ENCODE measurements at regions not wholly inside any gene's neighbourhood (a gene's known extent, or its start where the extent isn't known, plus 50 kb on each side); places are given as distances from the start of the nearest gene placed in this dataset.
"Not testable (repeated sequence)": the region's sequence is repeated elsewhere in the genome, so short reads cannot be mapped to it uniquely, and the experiment has no call there.

- TF ChIP-seq EZH2phosphoT487 (IDR thresholded peaks at IDR 0.05; ENCODE audit: insufficient read depth, low read depth) (no peak), EZH2 (IDR thresholded peaks at IDR 0.05; ENCODE audit: insufficient read depth, poor library complexity, severe bottlenecking) (no peak)
- 54 to 67% methylated on average over 9 of the region's 9 CpGs for WGBS, 2 experiments (ENCODE audit: low coverage in 1 of 2, low lambda C conversion rate in 2 of 2, missing lambda C conversion rate in 2 of 2)
- in situ Hi-C loops (cut with MboI): no loop called here
These were observed 289.2 kb downstream of the KLF13 start for GRCh38 chr15:31615643-31616415.

GRCh38 chr15:31623297-31623696 lies 296.7 kb downstream of the KLF13 start:
- in situ Hi-C loops (cut with MboI); H3K9me3 ChIP-seq (ENCODE audit: low read depth); H3K4me3 ChIP-seq; H3K4me1 ChIP-seq (ENCODE audit: insufficient read depth); H3K9ac ChIP-seq; DNase-seq; H3K79me2 ChIP-seq (ENCODE audit: insufficient read depth); H2AFZ ChIP-seq; H4K20me1 ChIP-seq (ENCODE audit: insufficient read depth); H3K27ac ChIP-seq; H3K36me3 ChIP-seq (ENCODE audit: low read depth); H3F3A ChIP-seq (ENCODE audit: insufficient read depth); H3K9me2 ChIP-seq (ENCODE audit: insufficient read depth); H3K27me3 ChIP-seq (replicated peaks; ENCODE audit: insufficient read depth); H3K4me2 ChIP-seq (ENCODE audit: unreplicated experiment): not testable (repeated sequence)
- WGBS, 2 experiments (ENCODE audit: low coverage in 1 of 2, low lambda C conversion rate in 2 of 2, missing lambda C conversion rate in 2 of 2): 36 to 52% methylated on average over 11 of the region's 11 CpGs

More at GRCh38 chr15:31615643-31616415, 289.2 kb downstream of the KLF13 start:
- no peak for DNase-seq
- Histone ChIP-seq H4K20me1 (ENCODE audit: insufficient read depth) (no peaks in the 10 kb centered on the region), H3K4me1 (ENCODE audit: insufficient read depth) (no peaks in the 10 kb centered on the region), H3K27ac (no peak overlapping the region), H3K4me2 (ENCODE audit: unreplicated experiment) (no peak overlapping the region), H2AFZ (no peak overlapping the region), H3K9me2 (ENCODE audit: insufficient read depth) (no peaks in the 10 kb centered on the region), H3K27me3 (replicated peaks; ENCODE audit: insufficient read depth) (no peaks in the 10 kb centered on the region), H3F3A (ENCODE audit: insufficient read depth) (no peaks in the 10 kb centered on the region), H3K9ac (no peak overlapping the region), H3K9me3 (ENCODE audit: low read depth) (no peaks in the 10 kb centered on the region), H3K79me2 (ENCODE audit: insufficient read depth) (no peaks in the 10 kb centered on the region), H3K36me3 (ENCODE audit: low read depth) (no peaks in the 10 kb centered on the region), H3K4me3 (no peak overlapping the region)

- H3K27ac ChIP-seq; H2AFZ ChIP-seq; H3F3A ChIP-seq (ENCODE audit: insufficient read depth); H3K36me3 ChIP-seq (ENCODE audit: low read depth); DNase-seq; H3K27me3 ChIP-seq (replicated peaks; ENCODE audit: insufficient read depth); H3K9ac ChIP-seq; H3K79me2 ChIP-seq (ENCODE audit: insufficient read depth); H3K4me1 ChIP-seq (ENCODE audit: insufficient read depth); H3K9me2 ChIP-seq (ENCODE audit: insufficient read depth); H3K4me3 ChIP-seq; in situ Hi-C loops (cut with MboI); H3K4me2 ChIP-seq (ENCODE audit: unreplicated experiment); H3K9me3 ChIP-seq (ENCODE audit: low read depth); H4K20me1 ChIP-seq (ENCODE audit: insufficient read depth): not testable (repeated sequence)
- 0% methylated on average over 1 of the region's 1 CpG for WGBS, 2 experiments (ENCODE audit: low coverage in 1 of 2, low lambda C conversion rate in 2 of 2, missing lambda C conversion rate in 2 of 2)
These were observed 297.5 kb downstream of the KLF13 start for GRCh38 chr15:31624115-31624514.

- H2AFZ ChIP-seq; H3K4me1 ChIP-seq (ENCODE audit: insufficient read depth); H3F3A ChIP-seq (ENCODE audit: insufficient read depth); H3K27ac ChIP-seq; H3K79me2 ChIP-seq (ENCODE audit: insufficient read depth); DNase-seq; H3K4me2 ChIP-seq (ENCODE audit: unreplicated experiment); H3K9ac ChIP-seq; H3K9me3 ChIP-seq (ENCODE audit: low read depth); H3K9me2 ChIP-seq (ENCODE audit: insufficient read depth); in situ Hi-C loops (cut with MboI); H3K36me3 ChIP-seq (ENCODE audit: low read depth); H3K4me3 ChIP-seq; H4K20me1 ChIP-seq (ENCODE audit: insufficient read depth); H3K27me3 ChIP-seq (replicated peaks; ENCODE audit: insufficient read depth): not testable (repeated sequence)
- WGBS, 2 experiments (ENCODE audit: low coverage in 1 of 2, low lambda C conversion rate in 2 of 2, missing lambda C conversion rate in 2 of 2): 45 to 50% methylated on average over 6 of the region's 6 CpGs
These were observed 309.1 kb downstream of the KLF13 start for GRCh38 chr15:31635715-31636114.

- H3K9ac ChIP-seq; H3K9me2 ChIP-seq (ENCODE audit: insufficient read depth); H3K36me3 ChIP-seq (ENCODE audit: low read depth); H2AFZ ChIP-seq; DNase-seq; H3K4me1 ChIP-seq (ENCODE audit: insufficient read depth); in situ Hi-C loops (cut with MboI); H3K4me2 ChIP-seq (ENCODE audit: unreplicated experiment); H3K27ac ChIP-seq; H3F3A ChIP-seq (ENCODE audit: insufficient read depth); H3K4me3 ChIP-seq; H3K79me2 ChIP-seq (ENCODE audit: insufficient read depth); H4K20me1 ChIP-seq (ENCODE audit: insufficient read depth); H3K27me3 ChIP-seq (replicated peaks; ENCODE audit: insufficient read depth); H3K9me3 ChIP-seq (ENCODE audit: low read depth): not testable (repeated sequence)
- WGBS, 2 experiments (ENCODE audit: low coverage in 1 of 2, low lambda C conversion rate in 2 of 2, missing lambda C conversion rate in 2 of 2): 67 to 84% methylated on average over 1 of the region's 1 CpG
These were observed 310.3 kb downstream of the KLF13 start for GRCh38 chr15:31636911-31637310.

GRCh38 chr15:31643955-31644354 lies 317.3 kb downstream of the KLF13 start:
- H3K27me3 ChIP-seq (replicated peaks; ENCODE audit: insufficient read depth); H3K9me3 ChIP-seq (ENCODE audit: low read depth); H4K20me1 ChIP-seq (ENCODE audit: insufficient read depth); in situ Hi-C loops (cut with MboI); H3K4me3 ChIP-seq; H2AFZ ChIP-seq; H3F3A ChIP-seq (ENCODE audit: insufficient read depth); H3K79me2 ChIP-seq (ENCODE audit: insufficient read depth); H3K36me3 ChIP-seq (ENCODE audit: low read depth); H3K9ac ChIP-seq; H3K27ac ChIP-seq; DNase-seq; H3K4me2 ChIP-seq (ENCODE audit: unreplicated experiment); H3K9me2 ChIP-seq (ENCODE audit: insufficient read depth); H3K4me1 ChIP-seq (ENCODE audit: insufficient read depth): not testable (repeated sequence)
- 34 to 47% methylated on average over 3 to 5 of the region's 5 CpGs for WGBS, 2 experiments (ENCODE audit: low coverage in 1 of 2, low lambda C conversion rate in 2 of 2, missing lambda C conversion rate in 2 of 2)

- H2AFZ ChIP-seq; DNase-seq; H3K36me3 ChIP-seq (ENCODE audit: low read depth); H3K27me3 ChIP-seq (replicated peaks; ENCODE audit: insufficient read depth); H3K4me2 ChIP-seq (ENCODE audit: unreplicated experiment); H3K79me2 ChIP-seq (ENCODE audit: insufficient read depth); H4K20me1 ChIP-seq (ENCODE audit: insufficient read depth); H3K9me2 ChIP-seq (ENCODE audit: insufficient read depth); H3K27ac ChIP-seq; H3K4me3 ChIP-seq; H3K4me1 ChIP-seq (ENCODE audit: insufficient read depth); H3K9me3 ChIP-seq (ENCODE audit: low read depth); H3F3A ChIP-seq (ENCODE audit: insufficient read depth); in situ Hi-C loops (cut with MboI); H3K9ac ChIP-seq: not testable (repeated sequence)
- 66 to 67% methylated on average over 3 of the region's 3 CpGs for WGBS, 2 experiments (ENCODE audit: low coverage in 1 of 2, low lambda C conversion rate in 2 of 2, missing lambda C conversion rate in 2 of 2)
These were observed 318.1 kb downstream of the KLF13 start for GRCh38 chr15:31644761-31645160.

All from GM23248 (cell line).